Suppressor macrophage (primary cell): ENCODE measurements at regions not wholly inside any gene's neighbourhood (a gene's known extent, or its start where the extent isn't known, plus 50 kb on each side); places are given as distances from the start of the nearest gene placed in this dataset.

ENCODE experiments used
- DNase-seq, 4 experiments: peaks; one replicate each; pipeline ENCODE4 v3.0.0-alpha.2; 2020 to 2022

- no peak for DNase-seq
Measured at GRCh38 chr10:83165265-83165664, 974.0 kb upstream of the GHITM start.

GRCh38 chr10:83166344-83166743, 973.0 kb upstream of the GHITM start:
- DNase-seq = no peak

- DNase-seq = no peak
Measured at GRCh38 chr10:83167081-83167480, 972.2 kb upstream of the GHITM start.

GRCh38 chr10:83176901-83177300, 962.4 kb upstream of the GHITM start:
- no peak for DNase-seq

GRCh38 chr10:83178526-83178925, 960.8 kb upstream of the GHITM start:
- no peak for DNase-seq

GRCh38 chr10:83179371-83179770, 959.9 kb upstream of the GHITM start:
- DNase-seq = no peak

- DNase-seq = no peak
Measured at GRCh38 chr10:83182076-83182475, 957.2 kb upstream of the GHITM start.

- DNase-seq = no peak
Measured at GRCh38 chr10:83184641-83185040, 954.7 kb upstream of the GHITM start.

- DNase-seq = peak in 1 of 4 experiments; percentile 0
Measured at GRCh38 chr10:83190614-83191013, 948.7 kb upstream of the GHITM start.

GRCh38 chr10:83193026-83193425, 946.3 kb upstream of the GHITM start:
- no peak for DNase-seq

- DNase-seq = no peak
Measured at GRCh38 chr10:83195021-83195420, 944.3 kb upstream of the GHITM start.

GRCh38 chr10:83199374-83199773, 939.9 kb upstream of the GHITM start:
- DNase-seq = no peak

- DNase-seq = no peak
Measured at GRCh38 chr10:83205861-83206260, 933.4 kb upstream of the GHITM start.

GRCh38 chr10:83212632-83213334, 926.5 kb upstream of the GHITM start:
- no peak for DNase-seq

- DNase-seq = no peak
Measured at GRCh38 chr10:83214136-83214535, 925.2 kb upstream of the GHITM start.

GRCh38 chr10:83218205-83218604, 921.1 kb upstream of the GHITM start:
- no peak for DNase-seq

GRCh38 chr10:83222300-83222699, 917.0 kb upstream of the GHITM start:
- no peak for DNase-seq

- DNase-seq = no peak
Measured at GRCh38 chr10:83222832-83223742, 916.2 kb upstream of the GHITM start.

GRCh38 chr10:83225781-83226180, 913.5 kb upstream of the GHITM start:
- no peak for DNase-seq

- DNase-seq = no peak
Measured at GRCh38 chr10:83229991-83230390, 909.3 kb upstream of the GHITM start.

GRCh38 chr10:83233691-83234090, 905.6 kb upstream of the GHITM start:
- no peak for DNase-seq

- no peak for DNase-seq
Measured at GRCh38 chr10:83248106-83248631, 891.1 kb upstream of the GHITM start.

- DNase-seq = no peak
Measured at GRCh38 chr10:83250396-83250795, 888.9 kb upstream of the GHITM start.

GRCh38 chr10:83252169-83252568, 887.1 kb upstream of the GHITM start:
- no peak for DNase-seq
